Right cardiac atrium (tissue), 5 donors: ENCODE measurements at regions not wholly inside any gene's neighbourhood (a gene's known extent, or its start where the extent isn't known, plus 50 kb on each side); places are given as distances from the start of the nearest gene placed in this dataset.
"Not testable (repeated sequence)": the region's sequence is repeated elsewhere in the genome, so short reads cannot be mapped to it uniquely, and the experiment has no call there.

Experiments
- ATAC-seq, 2 donors: fragments of 200-7000 bp; cut with Tn5 transposase; one replicate each; pipeline versions ENCODE4 v1.8.0 to v1.9.1; 2020; ENCODE audit warnings: moderate library complexity in 2 of 2, mild to moderate bottlenecking in 1 of 2
- DNase-seq, 3 donors: peaks; one replicate each; pipeline ENCODE4 v3.0.0-alpha.2; 2020
- H3K27ac ChIP-seq: one replicate; pipeline ENCODE4 v1.5.1; 2013; ENCODE audit warnings: mild to moderate bottlenecking, low read length, control low read depth, moderate library complexity
- H3K27me3 ChIP-seq: one replicate; pipeline ENCODE4 v1.6.1; 2013; ENCODE audit not compliant: control insufficient read depth, insufficient read depth
- H3K4me1 ChIP-seq: one replicate; pipeline ENCODE4 v1.6.1; 2013; ENCODE audit warnings: low read length; ENCODE audit not compliant: control insufficient read depth, insufficient read depth
- H3K4me3 ChIP-seq: one replicate; pipeline ENCODE4 v1.5.1; 2013; ENCODE audit warnings: low read length, control low read depth
- H3K9me3 ChIP-seq: one replicate; pipeline ENCODE4 v1.6.1; 2013; ENCODE audit warnings: low read length; ENCODE audit not compliant: control insufficient read depth
- WGBS: extraction: QIAGEN DNeasy Blood & Tissue Kit; methylation state at CpG from one replicate; pipeline ENCODE4 v1.1.7; 2013; 5-methylcytosine and 5-hydroxymethylcytosine counted together
- intact Hi-C, 4 donors: fragments of 100-400 bp; cut with DNase I; formaldehyde crosslinking; loops; one replicate each; pipeline versions ENCODE4 v1.11.0 to v1.14.0; 2022 to 2023
- donor health status: healthy with polysubstance abuse.
- donor health status: DM: no; HTN: yes; CAD: no.
- donor health status: DM: no; HTN: no; CAD: no.
- donor health status: DM: no; HTN: yes; CAD: no; lungs with severe emphysema.
- donor health status: DM: yes; HTN: yes; CAD: no.

DNA sequence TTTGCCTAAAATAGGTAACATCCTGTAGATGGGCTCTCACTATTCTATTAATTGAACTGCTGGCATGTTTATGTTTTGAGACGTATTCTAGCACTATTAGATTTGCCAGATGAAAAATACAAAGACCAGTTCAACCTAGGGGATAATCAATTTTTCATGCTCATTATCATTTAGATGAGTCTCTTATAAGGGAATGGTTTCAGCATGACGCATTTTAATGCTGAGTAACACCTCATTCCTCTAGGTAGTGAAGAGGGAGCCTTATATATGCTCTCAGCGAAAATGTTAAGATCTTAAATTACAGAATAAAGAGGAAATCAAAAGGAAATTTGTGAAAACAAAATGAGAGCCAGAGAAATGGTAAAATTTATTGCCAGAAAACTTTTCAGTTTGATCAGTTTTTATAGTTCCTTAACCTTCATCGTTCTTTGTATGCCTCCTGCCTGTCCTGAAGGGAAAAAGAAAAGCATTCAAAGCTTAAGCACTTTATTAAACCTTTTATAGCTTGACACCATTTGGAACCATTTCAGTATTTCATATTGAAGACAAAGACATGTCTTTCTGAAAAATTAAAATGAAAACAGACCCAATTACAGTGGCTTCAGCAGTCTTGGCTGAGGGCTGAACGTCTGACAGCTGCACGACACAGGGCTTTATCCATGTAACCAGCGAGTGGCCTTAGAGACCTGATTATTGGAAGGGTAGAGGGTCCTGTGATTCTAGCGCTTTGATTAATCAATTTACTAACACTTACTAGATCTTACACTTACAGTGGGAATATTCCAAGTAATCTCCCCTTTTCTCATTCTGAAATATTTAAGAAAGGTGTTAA lies 112.8 kb downstream of the ADCYAP1 start:
- ATAC-seq = no peak
- H3K4me1 ChIP-seq = no peaks in the 10 kb centered on the region
- no peaks in the 10 kb centered on the region for H3K27me3 ChIP-seq
- no peak overlapping the region for H3K4me3 ChIP-seq
- no peak overlapping the region for H3K27ac ChIP-seq
- DNase-seq = no peak
- intact Hi-C loops = no loop called here
- no peaks in the 10 kb centered on the region for H3K9me3 ChIP-seq
- WGBS = 67% methylated on average over 8 of the region's 8 CpGs

DNA sequence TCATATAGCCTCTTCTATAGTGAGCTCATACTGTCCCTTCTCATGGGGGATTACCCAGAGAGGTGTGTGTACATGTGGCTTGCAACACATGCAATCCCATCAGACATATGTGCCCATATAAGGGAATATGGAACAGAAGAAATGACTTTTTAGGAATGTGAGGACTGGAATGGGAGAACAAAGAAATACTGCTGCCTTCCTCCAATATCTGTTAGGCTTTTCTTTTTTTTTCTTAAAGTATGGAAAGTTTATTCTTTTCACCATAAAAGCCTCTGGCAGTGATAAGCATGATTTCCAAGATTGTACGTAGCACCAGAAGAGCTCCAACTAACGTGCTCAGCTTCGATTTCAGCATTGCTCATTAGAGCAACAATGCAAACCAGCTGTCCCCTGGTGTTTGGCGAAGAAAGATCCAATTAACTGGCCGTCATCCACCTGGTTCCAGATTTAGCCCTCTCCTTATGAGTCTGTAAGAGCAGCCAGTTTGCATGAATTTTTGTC lies 113.6 kb downstream of the ADCYAP1 start:
- Histone ChIP-seq H3K9me3 (no peaks in the 10 kb centered on the region), H3K4me3 (no peak overlapping the region), H3K27me3 (no peaks in the 10 kb centered on the region), H3K27ac (no peak overlapping the region), H3K4me1 (no peaks in the 10 kb centered on the region)
- intact Hi-C loops = no loop called here
- 47% methylated on average over 5 of the region's 5 CpGs for WGBS
- DNase-seq (no peak), ATAC-seq (no peak)

DNA sequence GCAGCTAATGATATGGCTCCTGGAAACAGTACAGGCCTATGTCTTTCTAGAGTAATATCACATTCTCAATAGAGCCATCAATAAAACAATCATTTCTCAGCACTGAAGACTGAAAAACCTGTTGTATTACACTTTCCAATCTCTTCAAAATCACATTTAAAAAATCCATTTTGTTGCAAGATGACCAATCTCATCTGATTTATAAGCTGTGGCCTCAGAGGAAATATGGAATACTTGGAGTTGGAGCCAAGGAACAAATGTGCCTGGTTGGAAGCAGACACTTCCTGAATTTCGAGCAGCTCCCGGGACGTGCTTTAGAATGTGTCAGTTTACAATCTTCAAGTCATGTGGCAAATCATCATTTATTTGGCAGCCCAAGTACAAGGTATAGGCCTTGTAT lies 114.5 kb downstream of the ADCYAP1 start:
- ATAC-seq = no peak
- 39% methylated on average over 3 of the region's 3 CpGs for WGBS
- intact Hi-C loops = no loop called here

DNA sequence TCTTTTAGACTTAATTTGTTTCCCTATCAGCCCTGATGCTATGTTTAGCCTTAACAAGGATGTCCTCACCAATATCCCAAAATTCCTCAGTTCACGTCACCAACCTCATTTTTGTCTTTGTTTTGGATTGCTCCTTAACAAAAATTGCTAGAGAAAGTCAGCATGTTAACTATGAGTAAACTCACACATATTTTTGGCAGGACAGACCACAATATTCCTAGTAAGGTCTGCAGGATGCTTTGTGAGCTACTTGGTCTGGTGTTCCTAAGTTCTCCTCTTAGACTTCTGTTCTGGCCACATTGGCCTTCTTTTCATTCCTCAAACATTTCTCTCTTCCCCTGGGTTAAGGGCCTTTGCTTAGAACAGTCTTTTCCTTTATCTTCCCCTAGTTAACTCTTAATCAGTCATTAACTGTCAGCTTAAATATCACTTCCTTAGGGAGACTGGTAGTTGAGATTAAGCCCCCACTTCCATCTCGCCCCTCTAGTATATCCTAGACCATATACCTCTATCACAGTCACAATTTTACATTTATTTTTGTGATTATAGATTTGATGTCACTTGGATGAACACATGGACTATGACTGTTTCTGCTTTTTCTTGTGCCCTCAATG lies 116.2 kb downstream of the ADCYAP1 start:
- Histone ChIP-seq H3K9me3 (no peaks in the 10 kb centered on the region), H3K27ac (no peak overlapping the region), H3K27me3 (no peaks in the 10 kb centered on the region), H3K4me1 (no peaks in the 10 kb centered on the region), H3K4me3 (no peak overlapping the region)
- intact Hi-C loops = no loop called here
- no peak for ATAC-seq
- 83% methylated on average over 2 of the region's 2 CpGs for WGBS
- DNase-seq = no peak

More for the DNA sequence above, 114.5 kb downstream of the ADCYAP1 start:
- no peaks in the 10 kb centered on the region for H3K27me3 ChIP-seq
- no peak overlapping the region for H3K27ac ChIP-seq
- no peak overlapping the region for H3K4me3 ChIP-seq
- no peaks in the 10 kb centered on the region for H3K9me3 ChIP-seq
- no peak for DNase-seq
- no peaks in the 10 kb centered on the region for H3K4me1 ChIP-seq

DNA sequence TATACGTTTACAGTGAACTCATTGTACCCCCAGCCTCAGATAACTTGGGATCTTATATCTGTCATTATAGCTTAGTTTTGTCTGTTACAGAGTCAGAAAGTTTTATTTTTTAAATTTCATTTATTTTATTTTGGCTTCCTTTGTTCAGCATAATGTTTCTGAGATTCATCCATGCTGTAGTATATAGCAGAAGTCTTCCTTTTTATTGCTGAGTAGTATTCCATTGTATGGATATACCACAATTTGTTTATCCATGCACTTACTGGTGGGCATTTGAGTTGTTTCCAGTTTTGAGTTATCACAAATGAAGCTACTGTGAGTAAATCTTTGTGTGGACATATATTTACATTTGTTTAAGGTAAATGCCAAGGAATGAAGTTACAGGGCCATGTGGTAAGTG lies 122.3 kb downstream of the ADCYAP1 start:
- DNase-seq (no peak), ATAC-seq (no peak)
- WGBS = 73% methylated on average over 1 of the region's 1 CpG
- intact Hi-C loops = no loop called here
- Histone ChIP-seq H3K27me3 (no peaks in the 10 kb centered on the region), H3K4me1 (no peaks in the 10 kb centered on the region), H3K9me3 (no peaks in the 10 kb centered on the region), H3K4me3 (no peak overlapping the region), H3K27ac (no peak overlapping the region)

DNA sequence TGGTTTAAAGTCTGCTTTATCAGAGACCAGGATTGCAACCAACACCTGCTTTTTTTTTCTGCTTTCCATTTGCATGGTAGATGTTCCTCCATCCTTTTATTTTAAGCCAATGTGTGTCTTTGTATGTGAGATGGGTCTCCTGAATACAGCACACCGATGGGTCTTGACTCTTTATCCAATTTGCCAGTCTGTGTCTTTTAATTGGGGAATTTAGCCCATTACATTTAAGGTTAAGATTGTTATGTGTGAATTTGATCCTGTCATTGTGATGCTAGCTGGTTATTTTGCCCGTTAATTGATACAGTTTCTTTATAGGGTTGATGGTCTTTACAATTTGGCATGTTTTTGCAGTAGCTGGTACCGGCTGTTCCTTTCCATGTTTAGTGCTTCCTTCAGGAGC lies 128.4 kb downstream of the ADCYAP1 start:
- H3K4me3 ChIP-seq, H3K4me1 ChIP-seq, H3K27me3 ChIP-seq, intact Hi-C loops, DNase-seq, ATAC-seq, H3K9me3 ChIP-seq, H3K27ac ChIP-seq: not testable (repeated sequence)
- 84% methylated on average over 3 of the region's 3 CpGs for WGBS

DNA sequence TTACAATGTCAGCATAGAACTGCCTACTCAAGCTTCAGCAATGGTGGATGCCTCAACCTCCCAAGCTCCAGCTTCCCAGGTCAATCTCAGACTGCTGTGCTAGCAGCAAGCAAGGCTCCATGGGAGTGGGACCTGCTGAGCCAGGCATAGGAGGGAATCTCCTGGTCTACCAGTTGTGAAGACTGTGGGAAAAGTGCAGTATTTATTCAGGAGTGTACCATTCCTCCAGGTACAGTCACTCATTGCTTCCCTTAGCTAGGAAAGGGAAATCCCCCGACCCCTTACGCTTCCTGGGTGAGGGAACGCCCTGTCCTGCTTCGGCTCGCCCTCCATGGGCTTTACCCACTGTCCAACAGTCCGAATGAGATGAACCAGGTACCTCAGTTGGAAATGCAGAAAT lies 130.3 kb downstream of the ADCYAP1 start:
- WGBS = 81% methylated on average over 6 of the region's 6 CpGs
- no peak overlapping the region for H3K4me3 ChIP-seq
- no peak overlapping the region for H3K27ac ChIP-seq
- H3K9me3 ChIP-seq = no peaks in the 10 kb centered on the region
- no peaks in the 10 kb centered on the region for H3K4me1 ChIP-seq
- DNase-seq (no peak), ATAC-seq (no peak)
- H3K27me3 ChIP-seq = no peaks in the 10 kb centered on the region
- intact Hi-C loops = no loop called here

DNA sequence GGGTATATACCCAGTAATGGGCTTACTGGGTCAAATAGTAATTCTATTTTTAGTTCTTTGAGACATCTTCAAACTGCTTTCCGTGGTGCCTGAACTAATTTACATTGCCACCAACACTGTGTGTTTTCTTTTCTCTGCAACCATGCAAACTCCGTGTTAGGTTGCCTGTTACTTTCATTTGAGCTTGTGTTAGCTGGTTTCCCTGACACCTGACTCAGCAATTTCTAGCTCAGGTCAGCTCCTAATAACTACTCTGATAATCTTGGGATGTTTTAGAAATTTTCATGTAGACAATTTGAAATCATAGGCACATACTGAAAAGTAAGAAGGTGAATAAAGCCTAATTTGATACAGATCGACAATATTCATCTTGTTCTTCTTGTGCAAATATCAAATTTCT lies 132.3 kb downstream of the ADCYAP1 start:
- H3K9me3 ChIP-seq = no peaks in the 10 kb centered on the region
- no peak overlapping the region for H3K27ac ChIP-seq
- H3K27me3 ChIP-seq = no peaks in the 10 kb centered on the region
- ATAC-seq (no peak), DNase-seq (no peak)
- WGBS = 69% methylated on average over 3 of the region's 3 CpGs
- H3K4me1 ChIP-seq = no peaks in the 10 kb centered on the region
- H3K4me3 ChIP-seq = no peak overlapping the region
- intact Hi-C loops = no loop called here

DNA sequence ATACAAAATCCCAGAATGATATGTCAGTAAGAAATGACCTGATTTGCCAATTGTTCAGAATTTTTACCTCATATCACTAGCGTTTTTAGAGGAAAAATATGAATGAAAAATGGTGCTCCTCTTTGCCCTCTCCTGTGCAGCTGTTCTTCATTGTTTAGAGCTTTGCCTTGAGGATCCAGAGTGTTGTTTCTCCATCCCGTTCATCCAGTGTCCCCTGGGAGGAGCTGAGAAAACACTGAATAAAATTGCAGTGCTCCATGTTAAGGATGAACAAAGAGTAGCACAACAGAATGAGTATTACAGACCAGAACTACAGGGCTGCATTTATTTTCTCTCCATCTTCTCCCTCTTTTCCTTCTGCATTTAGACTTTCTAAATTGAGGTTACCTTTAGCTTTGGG lies 133.1 kb downstream of the ADCYAP1 start:
- no peaks in the 10 kb centered on the region for H3K27me3 ChIP-seq
- ATAC-seq (no peak), DNase-seq (no peak)
- WGBS = 41% methylated on average over 2 of the region's 2 CpGs
- no peaks in the 10 kb centered on the region for H3K4me1 ChIP-seq
- intact Hi-C loops = no loop called here
- H3K9me3 ChIP-seq = no peaks in the 10 kb centered on the region
- no peak overlapping the region for H3K4me3 ChIP-seq
- no peak overlapping the region for H3K27ac ChIP-seq

DNA sequence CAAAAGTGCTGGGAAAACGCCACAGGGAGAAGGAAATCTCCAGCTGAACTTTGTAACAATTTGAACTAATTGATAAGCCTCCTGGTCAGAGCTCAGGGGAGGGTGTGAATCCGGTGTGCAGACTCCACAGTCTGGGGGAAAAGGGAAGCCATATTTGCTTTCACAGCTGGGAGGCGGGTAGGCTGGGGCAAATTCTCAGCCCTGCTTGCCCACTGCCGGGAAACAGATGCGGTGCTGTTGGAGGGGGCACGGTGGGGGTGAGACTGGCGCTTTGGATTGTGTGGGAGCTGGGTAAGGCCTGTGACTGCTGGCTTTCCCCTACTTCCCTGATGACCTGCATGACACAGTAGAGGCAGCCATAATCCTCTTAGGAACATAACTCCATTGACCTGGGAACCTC lies 134.8 kb downstream of the ADCYAP1 start:
- no peaks in the 10 kb centered on the region for H3K9me3 ChIP-seq
- no peaks in the 10 kb centered on the region for H3K4me1 ChIP-seq
- no peak for DNase-seq
- no peaks in the 10 kb centered on the region for H3K27me3 ChIP-seq
- no peak overlapping the region for H3K27ac ChIP-seq
- H3K4me3 ChIP-seq = no peak overlapping the region
- no peak for ATAC-seq
- intact Hi-C loops = no loop called here
- 84% methylated on average over 7 of the region's 7 CpGs for WGBS

DNA sequence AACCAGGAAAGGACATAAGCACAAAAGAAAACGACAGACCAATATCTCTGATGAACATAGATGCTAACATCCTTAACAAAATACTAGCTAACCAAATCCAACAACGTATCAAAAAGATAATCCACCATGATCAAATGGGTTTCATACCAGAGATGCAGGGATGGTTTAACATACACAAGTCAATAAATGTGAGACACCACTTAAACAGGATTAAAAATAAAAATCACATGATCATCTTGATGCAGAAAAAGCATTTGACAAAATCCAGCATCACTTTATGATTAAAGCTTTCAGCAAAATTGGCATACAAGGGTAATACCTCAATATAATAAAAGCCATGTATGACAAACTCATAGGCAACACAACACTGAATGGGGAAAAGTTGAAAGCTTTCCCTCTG lies 138.4 kb downstream of the ADCYAP1 start:
- 80% methylated on average over 2 of the region's 2 CpGs for WGBS
- H3K27ac ChIP-seq, intact Hi-C loops, H3K4me1 ChIP-seq, H3K9me3 ChIP-seq, H3K4me3 ChIP-seq, H3K27me3 ChIP-seq, DNase-seq, ATAC-seq: not testable (repeated sequence)
